Neural cell (in vitro differentiated cells): ENCODE measurements at regions not wholly inside any gene's neighbourhood (a gene's known extent, or its start where the extent isn't known, plus 50 kb on each side); places are given as distances from the start of the nearest gene placed in this dataset.

Experiments used
- H2AFZ ChIP-seq: fragments of 200-600, 300-800 bp; sonication (generic), shearing (Covaris generic); 2 replicates; pipeline ENCODE4 v1.6.0; 2014; ENCODE audit warnings: low read depth, mild to moderate bottlenecking, antibody characterized with exemption, low read length, moderate library complexity
- H3F3A ChIP-seq: fragments of 200-600 bp; shearing (Covaris generic); 2 replicates; pipeline ENCODE4 v1.6.1; 2016; ENCODE audit warnings: mild to moderate bottlenecking, moderate library complexity, mixed read lengths, antibody characterized with exemption, low read length; ENCODE audit not compliant: insufficient read depth, poor library complexity, severe bottlenecking
- H3K27ac ChIP-seq: fragments of 200-600, 300-800 bp; sonication (generic), shearing (Covaris generic); 2 replicates; pipeline ENCODE4 v1.5.1; 2014; ENCODE audit warnings: mild to moderate bottlenecking, low read length, moderate library complexity
- H3K27me3 ChIP-seq: fragments of 300-800, 200-600 bp; sonication (generic), shearing (Covaris generic); 2 replicates; pipeline ENCODE4 v1.6.0; 2014; ENCODE audit warnings: mild to moderate bottlenecking, low read depth, low read length, moderate library complexity; ENCODE audit not compliant: insufficient read depth
- H3K36me3 ChIP-seq: fragments of 300-800, 200-600 bp; sonication (generic), shearing (Covaris generic); 2 replicates; pipeline ENCODE4 v1.5.1; 2014; ENCODE audit warnings: mild to moderate bottlenecking, antibody characterized with exemption, low read length, moderate library complexity; ENCODE audit not compliant: insufficient read depth
- H3K4me2 ChIP-seq: fragments of 300-800, 200-600 bp; sonication (generic), shearing (Covaris generic); 2 replicates; pipeline ENCODE4 v1.6.0; 2014; ENCODE audit warnings: mild to moderate bottlenecking, low read length
- H3K4me3 ChIP-seq: fragments of 300-800, 200-600 bp; sonication (generic), shearing (Covaris generic); 2 replicates; pipeline ENCODE4 v1.5.1; 2014; ENCODE audit warnings: mild to moderate bottlenecking, low read length, moderate library complexity
- H3K79me2 ChIP-seq: fragments of 200-600 bp; shearing (Covaris generic); replicated peaks from 2 replicates; pipeline ENCODE4 v1.6.0; 2014; ENCODE audit warnings: mild to moderate bottlenecking, low read length, moderate library complexity; ENCODE audit not compliant: insufficient read depth
- H3K9ac ChIP-seq: fragments of 300-800, 200-600 bp; sonication (generic), shearing (Covaris generic); 2 replicates; pipeline ENCODE4 v1.6.1; 2016; ENCODE audit warnings: mild to moderate bottlenecking, low read length, mixed read lengths
- H3K9me2 ChIP-seq: fragments of 200-600 bp; shearing (Covaris generic); 2 replicates; pipeline ENCODE4 v1.6.1; 2016; ENCODE audit warnings: mild to moderate bottlenecking, low read length, mixed read lengths; ENCODE audit not compliant: insufficient read depth
- H3K9me3 ChIP-seq: fragments of 200-600, 300-800 bp; sonication (generic), shearing (Covaris generic); 2 replicates; pipeline ENCODE4 v1.6.1; 2016; ENCODE audit warnings: mild to moderate bottlenecking, mixed run types, low read length, moderate library complexity, mixed read lengths
- H4K20me1 ChIP-seq: fragments of 200-600 bp; shearing (Covaris generic); 2 replicates; pipeline ENCODE4 v1.6.1; 2016; ENCODE audit warnings: mild to moderate bottlenecking, mixed run types; ENCODE audit not compliant: insufficient read depth
- EP300 ChIP-seq: fragments of 450-650 bp; conservative IDR thresholded peaks from 2 replicates; pipeline ENCODE4 v1.6.1; 2014; ENCODE audit warnings: antibody characterized with exemption, mild to moderate bottlenecking, moderate library complexity; ENCODE audit not compliant: poor library complexity, severe bottlenecking
- EZH2 ChIP-seq: fragments of 200-600, 300-800 bp; shearing (Covaris generic), sonication (generic); IDR thresholded peaks from 2 replicates; pipeline ENCODE4 v1.6.1; 2014; ENCODE audit warnings: antibody characterized with exemption, low read length, borderline replicate concordance, mild to moderate bottlenecking; ENCODE audit not compliant: insufficient read depth, poor library complexity, severe bottlenecking
- MXI1 ChIP-seq: fragments of 450-650 bp; conservative IDR thresholded peaks from 2 replicates; pipeline ENCODE4 v1.6.1; 2014; ENCODE audit warnings: antibody characterized with exemption, mild to moderate bottlenecking; ENCODE audit not compliant: poor library complexity, severe bottlenecking
- POLR2AphosphoS5 ChIP-seq: IDR thresholded peaks from 2 replicates; pipeline ENCODE4 v1.6.1; 2012
- RAD21 ChIP-seq: fragments of 450-650 bp; conservative IDR thresholded peaks from 2 replicates; pipeline ENCODE4 v1.6.1; 2014; ENCODE audit warnings: antibody characterized with exemption, mild to moderate bottlenecking, moderate library complexity
- SMC3 ChIP-seq: fragments of 450-650 bp; conservative IDR thresholded peaks from 2 replicates; pipeline ENCODE4 v1.6.1; 2014; ENCODE audit warnings: antibody characterized with exemption, mild to moderate bottlenecking, moderate library complexity; ENCODE audit not compliant: poor library complexity
- TAF1 ChIP-seq: IDR thresholded peaks from 2 replicates; pipeline ENCODE4 v1.6.1; 2012; ENCODE audit warnings: low read depth
- TF ChIP-seq, protein P1 (sequence below): fragments of 450-650 bp; IDR thresholded peaks from 2 replicates; pipeline ENCODE4 v1.5.1; 2014; ENCODE audit warnings: antibody characterized with exemption, mild to moderate bottlenecking, moderate library complexity; ENCODE audit not compliant: poor library complexity, severe bottlenecking
- TF ChIP-seq, protein P2 (sequence below): IDR thresholded peaks from 2 replicates; pipeline ENCODE4 v1.6.1; 2012; ENCODE audit warnings: borderline replicate concordance

DNA sequence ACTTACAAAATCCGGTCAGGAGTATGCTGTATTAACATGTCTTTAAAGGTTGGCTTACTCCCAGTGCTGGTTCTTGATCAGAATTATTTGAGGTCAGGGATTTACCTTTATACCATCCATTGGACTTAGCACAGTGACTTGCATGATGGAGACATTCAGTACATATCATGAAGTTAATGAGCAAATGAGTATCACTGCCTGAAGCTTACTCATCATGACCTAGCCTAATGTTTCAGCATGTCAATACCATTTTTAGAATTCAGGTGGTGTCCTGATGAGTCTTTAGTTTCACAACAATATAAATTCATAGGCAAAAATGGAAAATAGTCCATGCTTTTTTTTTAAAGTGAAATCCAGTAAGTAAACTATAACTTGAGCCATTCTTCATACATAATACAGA, 226.0 kb upstream of the C9orf72 start:
- no peak overlapping the region for H2AFZ ChIP-seq
- H3K4me3 ChIP-seq = no peak overlapping the region
- H3K9me2 ChIP-seq = no peaks in the 10 kb centered on the region
- TF ChIP-seq, protein P1, sequence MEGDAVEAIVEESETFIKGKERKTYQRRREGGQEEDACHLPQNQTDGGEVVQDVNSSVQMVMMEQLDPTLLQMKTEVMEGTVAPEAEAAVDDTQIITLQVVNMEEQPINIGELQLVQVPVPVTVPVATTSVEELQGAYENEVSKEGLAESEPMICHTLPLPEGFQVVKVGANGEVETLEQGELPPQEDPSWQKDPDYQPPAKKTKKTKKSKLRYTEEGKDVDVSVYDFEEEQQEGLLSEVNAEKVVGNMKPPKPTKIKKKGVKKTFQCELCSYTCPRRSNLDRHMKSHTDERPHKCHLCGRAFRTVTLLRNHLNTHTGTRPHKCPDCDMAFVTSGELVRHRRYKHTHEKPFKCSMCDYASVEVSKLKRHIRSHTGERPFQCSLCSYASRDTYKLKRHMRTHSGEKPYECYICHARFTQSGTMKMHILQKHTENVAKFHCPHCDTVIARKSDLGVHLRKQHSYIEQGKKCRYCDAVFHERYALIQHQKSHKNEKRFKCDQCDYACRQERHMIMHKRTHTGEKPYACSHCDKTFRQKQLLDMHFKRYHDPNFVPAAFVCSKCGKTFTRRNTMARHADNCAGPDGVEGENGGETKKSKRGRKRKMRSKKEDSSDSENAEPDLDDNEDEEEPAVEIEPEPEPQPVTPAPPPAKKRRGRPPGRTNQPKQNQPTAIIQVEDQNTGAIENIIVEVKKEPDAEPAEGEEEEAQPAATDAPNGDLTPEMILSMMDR = no peak
- no peak for TF ChIP-seq EZH2
- TF ChIP-seq SMC3 = no peak
- TF ChIP-seq MXI1 = no peak
- TF ChIP-seq EP300 = no peak
- TF ChIP-seq, protein P2, sequence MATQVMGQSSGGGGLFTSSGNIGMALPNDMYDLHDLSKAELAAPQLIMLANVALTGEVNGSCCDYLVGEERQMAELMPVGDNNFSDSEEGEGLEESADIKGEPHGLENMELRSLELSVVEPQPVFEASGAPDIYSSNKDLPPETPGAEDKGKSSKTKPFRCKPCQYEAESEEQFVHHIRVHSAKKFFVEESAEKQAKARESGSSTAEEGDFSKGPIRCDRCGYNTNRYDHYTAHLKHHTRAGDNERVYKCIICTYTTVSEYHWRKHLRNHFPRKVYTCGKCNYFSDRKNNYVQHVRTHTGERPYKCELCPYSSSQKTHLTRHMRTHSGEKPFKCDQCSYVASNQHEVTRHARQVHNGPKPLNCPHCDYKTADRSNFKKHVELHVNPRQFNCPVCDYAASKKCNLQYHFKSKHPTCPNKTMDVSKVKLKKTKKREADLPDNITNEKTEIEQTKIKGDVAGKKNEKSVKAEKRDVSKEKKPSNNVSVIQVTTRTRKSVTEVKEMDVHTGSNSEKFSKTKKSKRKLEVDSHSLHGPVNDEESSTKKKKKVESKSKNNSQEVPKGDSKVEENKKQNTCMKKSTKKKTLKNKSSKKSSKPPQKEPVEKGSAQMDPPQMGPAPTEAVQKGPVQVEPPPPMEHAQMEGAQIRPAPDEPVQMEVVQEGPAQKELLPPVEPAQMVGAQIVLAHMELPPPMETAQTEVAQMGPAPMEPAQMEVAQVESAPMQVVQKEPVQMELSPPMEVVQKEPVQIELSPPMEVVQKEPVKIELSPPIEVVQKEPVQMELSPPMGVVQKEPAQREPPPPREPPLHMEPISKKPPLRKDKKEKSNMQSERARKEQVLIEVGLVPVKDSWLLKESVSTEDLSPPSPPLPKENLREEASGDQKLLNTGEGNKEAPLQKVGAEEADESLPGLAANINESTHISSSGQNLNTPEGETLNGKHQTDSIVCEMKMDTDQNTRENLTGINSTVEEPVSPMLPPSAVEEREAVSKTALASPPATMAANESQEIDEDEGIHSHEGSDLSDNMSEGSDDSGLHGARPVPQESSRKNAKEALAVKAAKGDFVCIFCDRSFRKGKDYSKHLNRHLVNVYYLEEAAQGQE = no peak
- no peak for TF ChIP-seq POLR2AphosphoS5
- no peak for TF ChIP-seq RAD21
- no peak for TF ChIP-seq TAF1
- no peak overlapping the region for H3K9ac ChIP-seq
- H3F3A ChIP-seq = no peaks in the 10 kb centered on the region
- no peaks in the 10 kb centered on the region for H4K20me1 ChIP-seq
- H3K27me3 ChIP-seq = no peaks in the 10 kb centered on the region
- no peaks in the 10 kb centered on the region for H3K79me2 ChIP-seq
- no peaks in the 10 kb centered on the region for H3K36me3 ChIP-seq
- H3K9me3 ChIP-seq = no peaks in the 10 kb centered on the region
- H3K4me2 ChIP-seq = no peak overlapping the region
- H3K27ac ChIP-seq = no peak overlapping the region

DNA sequence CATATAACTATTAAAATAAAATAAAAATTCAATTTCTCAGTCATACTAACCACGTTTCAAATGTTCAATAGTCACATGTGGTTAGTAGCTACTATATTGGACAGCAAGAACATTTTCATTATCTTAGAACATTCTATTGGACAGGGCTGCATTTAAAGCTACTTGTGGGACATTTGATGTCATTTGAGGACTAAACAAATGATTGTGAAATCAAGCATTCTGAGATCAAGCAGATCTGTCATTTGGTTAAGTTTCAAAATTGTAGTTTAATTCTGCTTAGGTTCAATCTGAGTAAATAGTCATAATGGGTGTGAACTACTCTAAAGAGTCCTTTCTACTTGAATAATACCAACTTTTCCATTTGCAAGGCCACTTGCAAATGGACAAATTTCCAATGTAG, 226.9 kb upstream of the C9orf72 start:
- Histone ChIP-seq H2AFZ (no peak overlapping the region), H3K36me3 (no peaks in the 10 kb centered on the region), H3F3A (no peaks in the 10 kb centered on the region), H3K9me3 (no peaks in the 10 kb centered on the region), H3K4me3 (no peak overlapping the region), H3K27me3 (no peaks in the 10 kb centered on the region), H3K4me2 (no peak overlapping the region), H3K9me2 (no peaks in the 10 kb centered on the region), H4K20me1 (no peaks in the 10 kb centered on the region), H3K9ac (no peak overlapping the region), H3K79me2 (no peaks in the 10 kb centered on the region), H3K27ac (no peak overlapping the region)
- TF ChIP-seq EP300 (no peak), SMC3 (no peak), MXI1 (no peak), TAF1 (no peak)
